GM21367 (cell line): ENCODE measurements at regions not wholly inside any gene's neighbourhood (a gene's known extent, or its start where the extent isn't known, plus 50 kb on each side); places are given as distances from the start of the nearest gene placed in this dataset.

Source experiments
- ATAC-seq: cut with Tn5 transposase; IDR thresholded peaks from one replicate; pipeline ENCODE4 v1.9.1; 2021; ENCODE audit not compliant: unreplicated experiment

DNA sequence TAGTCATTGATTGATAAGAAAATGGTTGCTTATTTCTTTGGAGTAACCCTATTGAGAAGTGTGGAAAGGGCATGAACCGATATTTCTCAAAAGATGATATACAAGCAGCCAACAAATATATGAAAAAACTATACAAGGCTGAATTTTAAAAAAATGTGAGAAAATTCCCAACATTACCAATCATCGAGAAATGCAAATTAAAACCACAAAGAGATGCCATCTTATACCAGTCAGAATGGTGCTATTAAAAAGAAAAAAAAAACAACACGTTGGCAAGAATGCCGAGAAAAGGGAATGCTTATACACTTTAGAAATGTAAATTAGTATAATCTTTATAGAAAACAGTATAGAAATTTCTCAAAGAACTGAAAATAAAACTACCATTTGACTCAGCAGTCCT lies 77.7 kb upstream of the ROBO1 start:
- no peak for ATAC-seq

DNA sequence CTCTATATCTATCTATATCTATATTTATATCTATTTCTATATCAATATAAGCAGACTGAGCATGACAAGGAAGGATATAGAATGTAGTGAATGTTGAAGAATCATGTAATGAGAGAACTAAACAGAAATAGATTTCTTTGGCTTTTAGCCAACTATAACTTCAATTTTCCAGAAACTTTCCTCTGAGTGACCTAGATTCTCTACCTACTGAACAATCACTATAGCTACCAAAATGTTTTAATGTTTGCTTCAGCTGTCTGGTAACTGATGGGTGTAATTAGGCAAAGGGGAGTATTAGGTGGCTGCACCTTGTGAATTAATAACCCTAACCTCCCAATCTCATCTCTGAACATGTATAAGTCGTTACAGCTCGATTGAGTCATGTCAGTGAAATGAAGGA lies 76.4 kb upstream of the ROBO1 start:
- no peak for ATAC-seq

DNA sequence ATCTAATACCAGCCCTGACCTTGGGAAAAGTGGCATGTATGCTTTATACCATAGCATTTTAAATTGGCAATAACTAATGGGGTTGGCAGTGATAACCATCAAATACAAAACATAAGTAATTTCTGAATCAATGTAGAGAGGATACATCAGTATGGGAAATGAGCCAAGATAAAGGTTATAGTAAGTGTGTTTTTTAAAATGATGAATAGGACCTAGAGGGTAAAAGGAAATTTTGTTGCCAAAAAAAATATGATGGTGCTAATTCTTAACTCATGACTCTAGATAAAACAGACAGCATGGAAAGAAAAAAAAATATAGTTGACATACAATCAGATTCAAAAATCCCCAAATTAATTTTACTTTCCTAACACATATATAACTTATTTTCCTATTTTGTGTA lies 75.4 kb upstream of the ROBO1 start:
- no peak for ATAC-seq

DNA sequence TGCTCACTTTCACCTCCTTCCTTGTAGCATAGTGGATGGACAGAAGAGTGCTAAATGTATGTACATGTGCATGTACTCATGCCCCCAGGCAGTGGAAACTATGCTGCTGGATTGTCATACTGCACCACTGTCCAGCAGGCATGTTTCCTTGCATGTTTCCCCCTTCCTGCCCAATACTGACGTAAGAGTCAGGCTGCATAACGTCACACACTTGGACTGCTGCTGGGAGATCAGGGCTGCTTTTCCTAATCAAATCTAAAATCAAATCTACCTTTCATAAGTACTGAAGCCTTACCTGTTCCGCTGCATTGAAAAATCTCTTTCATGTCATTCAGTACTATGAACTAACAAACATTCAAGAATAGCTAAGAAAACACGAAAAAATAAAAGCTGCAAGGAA lies 67.9 kb upstream of the ROBO1 start:
- no peak for ATAC-seq

DNA sequence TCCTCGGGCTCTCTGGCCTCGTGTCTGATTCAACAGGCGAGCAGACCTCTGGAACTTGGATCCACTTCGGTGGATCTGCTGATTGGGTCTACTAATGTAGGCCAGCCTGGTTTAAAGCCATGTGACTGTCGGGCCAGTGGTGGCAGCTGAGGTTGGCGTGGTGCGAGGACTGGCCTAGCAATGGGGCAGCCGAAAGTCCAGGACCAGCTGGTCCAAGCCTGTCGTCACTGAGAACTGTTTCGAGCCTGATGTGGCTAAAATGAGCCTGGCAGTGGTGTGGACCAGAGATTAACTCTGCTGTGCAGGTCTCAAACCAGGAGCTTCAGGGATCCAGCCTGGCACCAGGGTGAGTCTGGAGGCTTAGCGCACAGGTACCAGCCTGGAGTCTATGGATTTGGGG lies 56.4 kb upstream of the ROBO1 start:
- no peak for ATAC-seq

DNA sequence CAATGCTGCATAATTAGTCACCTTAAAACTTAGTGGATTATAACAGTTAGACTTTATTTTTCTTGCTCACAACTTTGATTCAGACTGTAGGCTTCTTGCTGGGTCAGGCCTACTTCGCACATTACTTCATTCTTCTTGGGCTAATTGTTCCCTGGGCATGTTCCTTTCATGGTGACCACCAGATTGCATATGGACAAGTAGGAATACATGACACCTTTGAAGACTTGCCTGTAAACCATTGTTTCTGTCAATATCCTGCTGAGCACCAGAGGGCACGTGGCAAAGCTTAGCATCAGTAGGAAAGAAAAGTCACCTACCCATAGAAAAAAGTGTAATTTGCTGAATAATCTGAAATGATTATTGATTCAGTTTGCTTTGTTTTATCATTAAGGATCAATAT lies 54.3 kb upstream of the ROBO1 start:
- no peak for ATAC-seq

DNA sequence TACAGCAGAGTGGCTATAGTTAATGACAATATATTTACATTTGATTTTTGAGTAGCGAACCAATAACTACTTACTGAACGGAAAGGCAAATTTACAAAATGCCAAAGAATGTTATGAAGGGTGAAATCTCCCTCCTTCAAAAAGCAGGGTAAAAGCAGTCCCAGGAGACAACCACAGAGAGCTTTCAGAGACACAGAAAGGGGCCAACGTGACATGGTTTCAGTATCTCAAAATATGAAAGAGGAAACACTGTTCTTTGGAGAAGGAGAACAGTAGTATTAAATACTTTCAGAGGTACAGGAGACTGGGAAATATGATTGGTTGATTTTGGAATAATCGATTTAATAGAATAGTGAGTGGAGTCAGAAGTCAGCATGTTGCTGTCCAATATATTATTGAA lies 52.3 kb upstream of the ROBO1 start:
- no peak for ATAC-seq

DNA sequence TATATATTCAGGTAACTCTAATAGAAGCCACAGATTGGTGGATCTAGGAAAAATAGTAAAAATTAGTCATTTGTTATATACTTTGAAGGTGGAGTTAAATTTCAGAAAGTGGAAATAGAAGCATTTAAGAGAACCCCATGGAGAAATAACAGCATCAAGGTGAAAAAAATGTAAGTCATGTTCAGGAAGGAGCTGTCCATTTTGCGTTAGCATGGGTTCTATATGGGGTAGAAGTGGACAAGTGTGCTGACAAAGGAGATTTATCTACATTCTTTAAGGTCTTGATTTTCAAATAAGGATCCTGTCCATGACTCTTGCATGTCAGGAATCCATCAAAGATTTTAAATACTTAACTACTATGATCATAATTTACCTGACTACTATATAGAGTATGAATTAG lies 50.2 kb upstream of the ROBO1 start:
- ATAC-seq = no peak
